ENCODE measurements at regions not wholly inside any gene's neighbourhood (a gene's known extent, or its start where the extent isn't known, plus 50 kb on each side); places are given as distances from the start of the nearest gene placed in this dataset.

DNA sequence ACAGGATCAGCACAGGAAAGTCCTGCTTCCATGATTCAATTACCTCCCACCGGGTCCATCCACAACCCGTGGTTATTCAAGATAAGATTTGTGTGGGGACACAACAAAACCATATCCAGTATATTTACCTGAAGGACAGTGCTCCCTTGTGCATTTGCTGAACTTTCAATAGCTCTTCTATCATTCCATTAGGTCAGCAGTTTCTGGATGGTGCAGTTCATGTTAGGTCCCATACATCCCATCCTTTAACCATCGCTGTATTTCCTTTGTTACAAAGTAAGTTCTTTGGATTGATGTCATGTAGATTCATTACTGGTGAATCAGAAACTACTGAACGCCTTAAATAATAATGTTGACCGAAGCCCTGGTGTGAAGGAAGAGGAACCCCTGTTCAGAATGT lies 775.9 kb downstream of the TRIML1 start:
- no peaks in the 10 kb centered on the region for H3K27me3 ChIP-seq
- H3K4me3 ChIP-seq = no peak overlapping the region
- no peaks in the 10 kb centered on the region for H3K9me3 ChIP-seq
- TF ChIP-seq POLR2A (IDR thresholded peaks at IDR 0.05) = no peak
- TF ChIP-seq, protein P1, sequence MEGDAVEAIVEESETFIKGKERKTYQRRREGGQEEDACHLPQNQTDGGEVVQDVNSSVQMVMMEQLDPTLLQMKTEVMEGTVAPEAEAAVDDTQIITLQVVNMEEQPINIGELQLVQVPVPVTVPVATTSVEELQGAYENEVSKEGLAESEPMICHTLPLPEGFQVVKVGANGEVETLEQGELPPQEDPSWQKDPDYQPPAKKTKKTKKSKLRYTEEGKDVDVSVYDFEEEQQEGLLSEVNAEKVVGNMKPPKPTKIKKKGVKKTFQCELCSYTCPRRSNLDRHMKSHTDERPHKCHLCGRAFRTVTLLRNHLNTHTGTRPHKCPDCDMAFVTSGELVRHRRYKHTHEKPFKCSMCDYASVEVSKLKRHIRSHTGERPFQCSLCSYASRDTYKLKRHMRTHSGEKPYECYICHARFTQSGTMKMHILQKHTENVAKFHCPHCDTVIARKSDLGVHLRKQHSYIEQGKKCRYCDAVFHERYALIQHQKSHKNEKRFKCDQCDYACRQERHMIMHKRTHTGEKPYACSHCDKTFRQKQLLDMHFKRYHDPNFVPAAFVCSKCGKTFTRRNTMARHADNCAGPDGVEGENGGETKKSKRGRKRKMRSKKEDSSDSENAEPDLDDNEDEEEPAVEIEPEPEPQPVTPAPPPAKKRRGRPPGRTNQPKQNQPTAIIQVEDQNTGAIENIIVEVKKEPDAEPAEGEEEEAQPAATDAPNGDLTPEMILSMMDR (IDR thresholded peaks at IDR 0.05) = no peak
- no peak for DNase-seq
- no peak overlapping the region for H3K27ac ChIP-seq
- H3K36me3 ChIP-seq = no peaks in the 10 kb centered on the region
- H3K4me1 ChIP-seq = no peaks in the 10 kb centered on the region
- intact Hi-C loops (cut with DNase I; ENCODE audit: low total_unique reads) = no loop called here

DNA sequence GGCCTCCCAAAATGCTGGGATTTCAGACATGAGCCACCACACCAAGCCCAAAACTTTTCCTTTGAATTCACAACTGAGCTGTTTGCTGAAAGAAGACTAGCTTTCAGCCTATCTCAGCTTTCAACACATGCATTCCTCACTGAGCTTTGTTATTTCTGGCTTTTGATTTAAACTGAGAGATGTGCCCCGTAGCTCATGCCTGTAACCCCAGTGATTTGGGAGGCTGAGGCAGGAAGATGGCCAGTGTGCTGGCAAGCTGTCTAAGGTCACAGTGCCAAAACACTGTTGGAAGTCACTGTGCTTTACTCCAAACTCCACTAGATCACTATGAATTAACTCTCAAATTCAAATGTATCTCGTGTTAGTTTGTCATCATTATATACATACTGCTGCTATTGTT lies 779.5 kb downstream of the TRIML1 start:
- no peaks in the 10 kb centered on the region for H3K4me1 ChIP-seq
- no peaks in the 10 kb centered on the region for H3K9me3 ChIP-seq
- H3K36me3 ChIP-seq = no peaks in the 10 kb centered on the region
- TF ChIP-seq, protein P1 (IDR thresholded peaks at IDR 0.05) = no peak
- no peak for TF ChIP-seq POLR2A (IDR thresholded peaks at IDR 0.05)
- H3K27ac ChIP-seq = no peak overlapping the region
- no peak overlapping the region for H3K4me3 ChIP-seq
- no peaks in the 10 kb centered on the region for H3K27me3 ChIP-seq
- DNase-seq = no peak
- intact Hi-C loops (cut with DNase I; ENCODE audit: low total_unique reads) = no loop called here

DNA sequence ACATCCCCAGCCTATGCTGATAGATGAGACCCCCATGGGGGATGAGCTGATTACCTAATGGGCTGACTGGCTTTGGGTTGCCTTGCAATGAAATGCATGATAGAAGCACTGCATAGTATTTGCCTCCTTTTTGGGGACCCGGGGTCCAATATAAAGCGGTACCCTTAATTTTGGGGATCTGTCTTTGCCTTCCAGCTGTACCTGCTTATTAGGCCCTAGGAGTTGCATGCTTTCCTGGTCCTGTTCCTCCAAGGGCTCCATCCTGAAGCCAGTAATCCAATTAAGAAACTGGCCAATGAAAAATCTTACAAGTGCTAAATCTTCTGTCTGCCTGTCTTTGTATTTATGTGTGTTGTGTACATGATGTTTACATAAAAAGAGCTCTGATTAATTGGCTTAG lies 791.6 kb downstream of the TRIML1 start:
- Histone ChIP-seq H3K36me3 (no peaks in the 10 kb centered on the region), H3K4me1 (no peaks in the 10 kb centered on the region), H3K9me3 (no peaks in the 10 kb centered on the region), H3K4me3 (no peak overlapping the region), H3K27me3 (no peaks in the 10 kb centered on the region), H3K27ac (no peak overlapping the region)
- intact Hi-C loops (cut with DNase I; ENCODE audit: low total_unique reads) = no loop called here
- DNase-seq = no peak
- TF ChIP-seq, protein P1 (IDR thresholded peaks at IDR 0.05) = no peak
- no peak for TF ChIP-seq POLR2A (IDR thresholded peaks at IDR 0.05)

DNA sequence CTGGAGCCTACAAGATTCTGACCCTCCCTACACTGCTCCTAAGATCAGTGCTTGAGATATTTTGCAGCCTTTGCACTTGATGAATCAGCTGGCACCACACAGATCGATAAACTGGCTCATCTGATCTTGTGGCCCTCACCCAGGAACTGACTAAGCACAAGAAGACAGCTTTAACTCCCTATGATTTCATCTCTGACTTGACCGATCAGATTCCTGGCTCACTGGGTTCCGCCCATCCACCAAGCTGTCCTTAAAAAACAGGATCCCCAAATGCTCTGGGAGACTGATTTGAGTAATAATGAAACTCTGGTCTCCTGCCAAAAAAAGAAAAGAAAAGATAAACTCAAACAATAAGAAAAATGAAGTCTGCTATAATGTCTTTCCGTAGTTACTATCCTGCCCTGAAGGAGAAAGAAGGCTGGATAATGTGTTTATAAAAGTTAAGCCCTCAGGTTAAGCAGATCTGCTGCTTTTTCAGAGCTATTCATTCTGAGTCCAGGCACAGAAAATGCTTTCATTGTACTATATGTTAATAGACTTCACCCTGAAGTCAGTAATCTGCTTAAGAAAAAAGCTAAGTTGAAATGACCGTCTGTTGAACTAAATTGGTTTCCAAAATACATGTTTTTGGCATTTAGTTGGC lies 795.2 kb downstream of the TRIML1 start:
- DNase-seq = no peak
- TF ChIP-seq POLR2A (IDR thresholded peaks at IDR 0.05) = no peak
- Histone ChIP-seq H3K9me3 (no peaks in the 10 kb centered on the region), H3K4me1 (no peaks in the 10 kb centered on the region), H3K27ac (no peak overlapping the region), H3K27me3 (no peaks in the 10 kb centered on the region), H3K4me3 (no peak overlapping the region), H3K36me3 (no peaks in the 10 kb centered on the region)
- intact Hi-C loops (cut with DNase I; ENCODE audit: low total_unique reads) = no loop called here

DNA sequence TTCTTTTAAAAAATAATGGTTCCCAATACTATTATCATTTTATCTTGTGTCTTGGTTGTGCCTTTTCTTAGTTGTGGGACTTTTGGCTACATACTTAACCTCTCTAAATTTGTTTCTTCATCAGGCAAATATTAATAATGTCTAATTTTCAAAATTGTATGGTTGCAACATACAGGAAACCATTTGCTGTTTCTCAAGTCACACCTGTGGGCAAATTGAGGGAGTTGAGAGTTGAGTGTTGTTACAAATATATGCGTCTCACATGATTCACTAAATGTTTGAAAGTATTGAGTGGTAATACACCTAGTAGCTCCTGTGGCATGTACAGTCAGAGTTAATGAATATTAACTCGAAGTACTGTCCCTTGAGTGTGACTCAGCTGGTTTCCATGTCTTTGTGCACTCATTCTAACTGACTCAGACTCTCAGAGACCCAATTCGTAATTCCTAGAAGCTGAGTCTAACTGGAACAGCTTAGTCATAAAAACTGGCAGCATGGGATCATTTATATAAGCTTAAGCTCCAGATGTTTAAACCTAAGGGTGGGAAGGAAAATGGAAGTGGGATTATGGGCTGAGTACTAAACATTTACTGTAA lies 802.4 kb downstream of the TRIML1 start:
- intact Hi-C loops (cut with DNase I; ENCODE audit: low total_unique reads) = no loop called here

More for the DNA sequence above, 802.4 kb downstream of the TRIML1 start:
- no peaks in the 10 kb centered on the region for H3K36me3 ChIP-seq
- H3K27me3 ChIP-seq = no peaks in the 10 kb centered on the region
- no peak for DNase-seq
- H3K9me3 ChIP-seq = no peaks in the 10 kb centered on the region
- TF ChIP-seq, protein P1 (IDR thresholded peaks at IDR 0.05) = no peak
- no peak for TF ChIP-seq POLR2A (IDR thresholded peaks at IDR 0.05)
- no peaks in the 10 kb centered on the region for H3K4me1 ChIP-seq
- no peak overlapping the region for H3K27ac ChIP-seq
- no peak overlapping the region for H3K4me3 ChIP-seq
